Fibroblast of peridontal ligament (primary cell): ENCODE measurements at regions not wholly inside any gene's neighbourhood (a gene's known extent, or its start where the extent isn't known, plus 50 kb on each side); places are given as distances from the start of the nearest gene placed in this dataset.

ENCODE experiments used
- DNase-seq: peaks from one replicate; pipeline ENCODE4 v3.0.0-alpha.2; 2010; ENCODE audit errors: extremely low read depth

GRCh38 chr12:4857472-4858291 is 52.0 kb upstream of the KCNA1 start:
- peak; percentile 71 for DNase-seq

GRCh38 chr12:4858386-4858785 is 51.3 kb upstream of the KCNA1 start:
- no peak for DNase-seq

GRCh38 chr12:4859478-4860210 is 50.1 kb upstream of the KCNA1 start:
- DNase-seq = no peak
